PFSK-1 (cell line): ENCODE measurements at regions not wholly inside any gene's neighbourhood (a gene's known extent, or its start where the extent isn't known, plus 50 kb on each side); places are given as distances from the start of the nearest gene placed in this dataset.

Experiments used
- FOXP2 ChIP-seq: optimal IDR thresholded peaks from 2 replicates; pipeline ENCODE3; 2011; ENCODE audit warnings: borderline replicate concordance, control low read depth, inconsistent platforms; ENCODE audit not compliant: insufficient read depth; ENCODE audit errors: extremely low read length, extremely low read depth
- POLR2AphosphoS5 ChIP-seq: IDR thresholded peaks from 2 replicates; pipeline ENCODE4 v1.6.1; 2012; ENCODE audit warnings: low read depth, mild to moderate bottlenecking, control low read depth, low read length, moderate library complexity
- REST ChIP-seq, 2 experiments: IDR thresholded peaks; 2 replicates each; pipeline versions ENCODE4 v1.6.1 to v1.8.0; 2011 to 2012; ENCODE audit warnings: low read depth in 2 of 2, low read length in 2 of 2, control low read depth in 1 of 2, inconsistent platforms in 1 of 2, mild to moderate bottlenecking in 1 of 2, moderate library complexity in 1 of 2; ENCODE audit not compliant: insufficient read depth in 1 of 2
- SIN3A ChIP-seq: IDR thresholded peaks from 2 replicates; pipeline ENCODE4 v1.6.1; 2012; ENCODE audit warnings: mild to moderate bottlenecking, low read length, moderate library complexity, borderline replicate concordance; ENCODE audit not compliant: insufficient read depth
- TAF1 ChIP-seq: IDR thresholded peaks from 2 replicates; pipeline ENCODE4 v1.6.1; 2012; ENCODE audit warnings: low read length, control low read depth, borderline replicate concordance; ENCODE audit not compliant: insufficient read depth

GRCh38 chr5:174446988-174447387 lies 277.4 kb upstream of the MSX2 start:
- TF ChIP-seq FOXP2 (no peak), POLR2AphosphoS5 (no peak), TAF1 (no peak), REST (IDR thresholded peaks at IDR 0.05; ENCODE audit: insufficient read depth in 1 of 2, low read depth in 2 of 2, low read length in 2 of 2) (no peak), SIN3A (no peak)

GRCh38 chr5:174448041-174448440 lies 276.3 kb upstream of the MSX2 start:
- no peak for TF ChIP-seq POLR2AphosphoS5
- TF ChIP-seq FOXP2, result no peak
- no peak for TF ChIP-seq REST (IDR thresholded peaks at IDR 0.05; ENCODE audit: insufficient read depth in 1 of 2, low read depth in 2 of 2, low read length in 2 of 2)
- TF ChIP-seq TAF1, result no peak
- no peak for TF ChIP-seq SIN3A

GRCh38 chr5:174448662-174449061 lies 275.7 kb upstream of the MSX2 start:
- TF ChIP-seq SIN3A (no peak), REST (IDR thresholded peaks at IDR 0.05; ENCODE audit: insufficient read depth in 1 of 2, low read depth in 2 of 2, low read length in 2 of 2) (no peak), TAF1 (no peak), POLR2AphosphoS5 (no peak), FOXP2 (no peak)

- TF ChIP-seq SIN3A (no peak), REST (IDR thresholded peaks at IDR 0.05; ENCODE audit: insufficient read depth in 1 of 2, low read depth in 2 of 2, low read length in 2 of 2) (no peak), POLR2AphosphoS5 (no peak), FOXP2 (no peak), TAF1 (no peak)
Measured at GRCh38 chr5:174453690-174454089, 270.7 kb upstream of the MSX2 start.

GRCh38 chr5:174454464-174454863 lies 269.9 kb upstream of the MSX2 start:
- TF ChIP-seq FOXP2 (no peak), SIN3A (no peak), POLR2AphosphoS5 (no peak), TAF1 (no peak), REST (IDR thresholded peaks at IDR 0.05; ENCODE audit: insufficient read depth in 1 of 2, low read depth in 2 of 2, low read length in 2 of 2) (no peak)
